HuH-7 (cell line): ENCODE measurements at regions not wholly inside any gene's neighbourhood (a gene's known extent, or its start where the extent isn't known, plus 50 kb on each side); places are given as distances from the start of the nearest gene placed in this dataset.
"Not testable (repeated sequence)": the region's sequence is repeated elsewhere in the genome, so short reads cannot be mapped to it uniquely, and the experiment has no call there.

Experiments
- DNase-seq: peaks from one replicate; pipeline ENCODE4 v3.0.0; 2011; ENCODE audit warnings: low spot score

DNA sequence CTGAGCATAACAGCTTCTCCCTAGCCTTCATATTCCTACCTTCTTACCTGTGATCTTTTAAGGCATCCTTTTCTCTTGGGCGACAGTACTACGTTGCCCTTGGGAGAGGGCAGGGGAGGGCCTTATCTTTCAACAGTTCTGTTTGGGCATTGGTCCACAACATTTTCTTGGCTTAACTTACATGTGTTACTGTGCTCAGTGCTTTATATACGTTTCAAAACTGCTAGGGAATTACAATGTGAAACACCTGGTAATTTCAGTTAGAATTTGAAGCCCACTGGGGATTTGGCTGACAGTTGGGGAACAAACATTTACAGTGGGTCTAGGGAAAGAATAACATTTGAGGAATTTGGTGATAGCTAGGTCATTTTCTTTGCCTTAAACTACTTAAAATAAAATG lies 667.1 kb downstream of the PRIM2 start:
- DNase-seq = not testable (repeated sequence)

DNA sequence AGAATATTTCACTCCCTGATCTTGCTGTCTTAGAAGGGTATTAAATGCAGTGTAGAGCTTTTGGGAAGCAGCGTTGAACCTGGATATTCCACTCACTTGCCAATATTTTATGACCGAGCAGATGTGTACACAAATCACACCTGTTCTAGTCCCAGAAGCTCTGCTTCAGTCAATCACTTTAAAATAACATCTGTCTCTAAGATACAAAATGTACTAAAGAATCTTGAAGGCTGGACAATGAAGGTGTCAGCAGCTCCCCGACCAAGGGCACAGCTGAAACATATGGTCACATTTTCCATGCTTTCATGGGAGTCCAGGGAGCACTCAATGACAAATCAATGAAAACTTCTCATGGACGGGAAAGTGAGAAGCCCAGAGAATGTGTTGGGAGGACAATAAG lies 668.3 kb downstream of the PRIM2 start:
- DNase-seq = not testable (repeated sequence)

DNA sequence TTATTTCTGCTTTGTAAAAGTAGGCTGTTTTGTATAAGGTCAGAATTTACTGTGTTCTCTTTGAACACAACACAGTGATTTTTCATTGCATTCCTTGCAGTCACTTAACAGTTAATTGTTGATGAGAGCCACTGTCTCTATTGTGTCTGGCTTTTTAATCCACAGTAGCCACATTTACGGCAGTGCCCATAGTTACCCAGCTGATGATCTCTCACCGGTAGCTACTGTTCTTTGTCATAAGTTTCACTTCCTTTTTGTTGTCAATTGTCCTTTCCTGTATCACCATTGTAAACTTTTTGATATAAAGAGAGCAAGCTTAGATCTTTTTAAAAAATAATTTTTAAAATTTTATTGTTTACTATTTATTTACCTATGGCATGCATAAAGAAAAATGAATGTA lies 669.2 kb downstream of the PRIM2 start:
- not testable (repeated sequence) for DNase-seq

DNA sequence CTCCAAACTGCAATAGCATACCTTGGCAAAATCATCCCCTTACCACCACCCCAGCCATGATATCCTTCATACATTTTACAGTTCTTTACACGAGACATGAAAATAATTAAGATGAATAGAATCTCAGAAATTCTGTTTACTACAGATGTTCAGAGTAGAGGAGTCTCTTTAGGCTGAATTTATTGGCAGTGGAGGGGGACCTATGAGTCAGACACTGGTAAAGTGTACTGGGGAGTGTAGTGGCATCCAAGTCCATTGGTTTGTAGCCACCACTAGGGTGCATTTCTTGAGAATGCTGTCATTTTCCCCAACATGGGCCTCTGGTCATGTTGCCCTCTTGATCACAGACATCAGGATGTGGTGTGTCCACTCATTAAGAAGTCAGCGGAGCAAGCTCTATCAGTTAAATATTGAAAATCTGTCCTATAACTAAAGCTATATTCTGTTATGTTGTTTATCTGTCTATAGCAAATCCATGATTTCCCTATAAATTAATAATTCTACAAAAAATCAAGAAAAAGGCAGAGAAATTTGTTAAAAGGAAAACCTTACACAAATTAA lies 672.2 kb downstream of the PRIM2 start:
- not testable (repeated sequence) for DNase-seq

DNA sequence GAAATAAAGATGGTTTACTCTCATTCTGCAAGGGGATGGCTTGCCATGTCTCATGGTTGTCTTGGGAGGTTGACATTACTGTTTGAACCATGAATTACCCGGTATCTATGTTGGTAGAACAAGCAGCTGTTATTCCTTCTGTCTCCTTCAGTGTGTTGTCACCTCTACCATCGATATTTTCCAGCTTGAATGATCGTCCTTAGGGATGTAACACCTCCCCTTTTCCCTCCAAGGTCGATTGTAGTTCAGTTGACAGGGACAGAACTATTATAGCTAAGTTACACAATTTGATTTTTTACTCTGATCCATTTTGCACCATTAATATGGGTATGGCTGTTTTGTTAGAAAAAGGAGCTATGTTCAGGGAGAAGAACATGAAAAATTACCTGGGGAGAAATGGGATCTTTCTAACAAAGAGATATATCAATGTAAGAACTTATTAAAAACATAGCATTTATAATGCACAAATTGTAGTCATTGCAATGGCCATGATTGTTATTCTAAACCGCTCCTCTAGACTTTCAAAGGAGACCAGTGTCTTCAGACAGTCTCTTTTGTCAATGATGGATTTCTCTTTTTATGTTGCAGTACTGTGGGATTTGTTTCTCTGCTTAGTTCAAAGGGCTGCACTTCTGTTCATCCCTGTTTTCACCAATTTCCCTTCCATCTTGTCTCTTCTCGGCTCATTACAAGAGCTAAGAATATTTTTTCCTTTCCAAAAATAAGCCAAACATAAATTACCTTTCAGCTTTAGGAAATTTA lies 681.6 kb downstream of the PRIM2 start:
- DNase-seq = not testable (repeated sequence)

DNA sequence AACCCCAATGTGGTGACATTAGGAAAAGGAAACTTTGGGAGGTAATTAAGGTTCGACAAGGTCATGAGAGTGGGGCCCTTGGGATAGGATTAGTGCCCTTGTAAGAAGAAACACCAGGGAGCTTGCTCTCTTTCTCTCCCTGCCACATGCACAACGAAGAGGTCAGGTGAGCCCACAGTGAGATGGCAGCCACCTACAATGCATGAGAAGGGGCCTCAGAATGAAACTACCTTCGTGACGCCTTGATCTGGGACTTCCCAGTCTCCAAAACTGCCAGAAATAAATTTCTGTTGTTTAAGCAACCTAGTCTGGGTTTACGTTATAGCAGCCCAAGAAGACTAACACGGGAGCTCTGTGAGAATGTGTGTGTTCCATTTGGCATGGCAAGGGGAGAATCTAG lies 682.8 kb downstream of the PRIM2 start:
- not testable (repeated sequence) for DNase-seq

DNA sequence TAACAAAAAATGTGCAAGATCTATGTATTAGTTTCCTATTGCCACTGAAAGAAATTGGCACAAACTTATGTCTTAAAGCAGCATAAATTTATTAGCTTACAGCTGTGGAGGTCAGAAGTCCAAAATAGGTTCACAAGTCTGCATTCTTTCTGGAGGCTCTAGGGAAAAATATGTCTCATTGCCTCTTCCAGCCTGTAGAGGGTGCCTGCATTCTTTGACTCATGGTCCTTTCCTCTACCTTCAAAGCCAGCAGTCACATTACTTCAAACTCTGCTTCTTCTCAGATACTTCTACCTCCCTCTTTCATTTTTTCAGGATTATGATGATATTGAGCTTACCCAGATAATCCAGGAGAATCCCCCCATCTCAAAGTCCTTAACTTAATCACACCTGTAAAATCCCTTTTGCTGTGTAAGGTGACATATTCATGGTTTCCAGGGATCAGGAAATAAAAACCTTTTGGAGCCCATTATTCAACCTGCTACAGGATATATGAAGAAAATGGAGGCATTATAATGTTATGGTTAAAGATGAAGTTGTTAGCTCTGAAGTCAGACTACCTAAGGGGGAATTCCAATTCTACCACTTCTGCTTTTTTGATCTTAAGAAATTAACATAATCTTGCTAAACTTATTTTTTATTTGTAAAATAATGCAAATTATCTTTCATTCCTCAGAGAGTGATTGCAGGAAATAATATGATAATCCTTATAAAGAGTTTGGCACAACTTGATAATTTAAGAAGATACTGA lies 686.2 kb downstream of the PRIM2 start:
- DNase-seq = not testable (repeated sequence)

DNA sequence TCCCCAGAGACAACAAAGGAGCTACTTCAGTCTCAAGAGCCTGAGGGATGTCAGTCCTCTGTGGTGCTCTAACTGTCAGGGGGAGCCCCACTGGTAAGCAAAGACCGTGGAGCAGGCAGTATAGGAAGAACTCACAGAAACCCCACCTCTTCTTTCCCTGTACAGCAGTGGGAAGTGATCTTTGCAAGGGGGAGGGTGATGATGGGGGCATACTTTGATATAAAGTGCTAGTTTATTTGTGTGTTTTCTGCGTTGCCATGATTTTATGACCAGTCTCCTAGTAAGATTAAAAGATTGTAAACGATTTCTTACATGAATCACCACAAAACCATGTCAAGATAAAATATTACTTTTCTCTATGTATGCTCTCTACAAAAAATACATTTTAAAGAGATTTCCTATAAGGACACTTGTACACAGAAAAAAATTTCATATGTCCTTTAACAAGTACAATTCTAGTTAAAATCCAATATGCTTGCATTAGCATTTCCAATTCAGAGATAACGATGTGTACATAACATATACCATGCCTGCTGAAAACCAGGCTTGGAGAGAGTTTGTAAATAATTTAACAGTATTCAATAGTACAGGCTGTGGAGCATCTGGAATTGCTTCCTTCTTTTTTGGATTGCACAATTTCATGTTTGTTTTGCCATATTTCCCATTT lies 690.0 kb downstream of the PRIM2 start:
- DNase-seq = not testable (repeated sequence)

DNA sequence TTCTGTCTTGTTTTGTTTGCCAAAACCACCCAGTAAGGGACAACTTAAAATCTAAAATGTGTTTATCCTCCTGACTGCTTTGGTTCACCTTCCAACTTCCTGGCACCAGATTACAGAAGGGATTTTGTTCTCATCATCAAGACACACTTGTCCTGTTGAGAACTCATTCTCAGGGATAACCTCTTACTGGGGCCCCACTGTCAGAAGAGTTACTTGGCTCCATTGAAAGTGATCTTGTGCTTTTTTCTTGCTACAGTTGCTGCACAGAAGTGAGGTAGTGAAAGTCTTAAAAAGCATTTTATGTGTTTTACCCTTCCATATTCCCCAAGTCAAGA lies 690.5 kb downstream of the PRIM2 start:
- not testable (repeated sequence) for DNase-seq

DNA sequence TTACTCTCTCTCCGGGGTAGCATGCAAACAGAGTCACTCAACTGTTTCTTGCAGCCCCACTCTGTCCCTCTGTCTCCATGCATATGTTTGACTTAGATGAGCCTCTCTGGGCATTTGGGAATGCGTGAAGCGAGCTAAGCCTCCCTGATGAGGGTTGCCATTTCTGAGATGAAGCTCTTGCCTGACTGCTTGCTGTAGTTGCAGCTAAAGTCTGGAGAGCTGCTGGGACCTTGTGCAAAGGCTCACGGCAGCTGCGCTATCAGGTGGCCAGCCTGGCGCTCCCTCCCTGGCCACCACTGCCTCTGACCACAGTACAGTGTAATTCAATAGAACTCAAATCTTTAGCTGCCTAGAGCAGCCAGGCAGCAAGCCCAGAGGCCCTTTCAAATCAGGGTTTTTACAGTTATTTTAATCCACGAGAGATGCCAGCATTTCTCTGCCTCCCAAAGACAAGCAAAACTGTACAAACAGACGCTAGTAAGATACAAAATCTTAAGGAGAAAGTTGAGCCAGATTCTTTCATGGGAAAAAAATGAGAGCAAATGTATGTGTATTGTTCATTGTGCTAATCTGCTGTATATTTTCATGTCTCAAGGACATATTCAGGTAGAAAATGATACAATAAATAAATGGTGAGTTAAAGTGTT lies 694.6 kb downstream of the PRIM2 start:
- DNase-seq = not testable (repeated sequence)

DNA sequence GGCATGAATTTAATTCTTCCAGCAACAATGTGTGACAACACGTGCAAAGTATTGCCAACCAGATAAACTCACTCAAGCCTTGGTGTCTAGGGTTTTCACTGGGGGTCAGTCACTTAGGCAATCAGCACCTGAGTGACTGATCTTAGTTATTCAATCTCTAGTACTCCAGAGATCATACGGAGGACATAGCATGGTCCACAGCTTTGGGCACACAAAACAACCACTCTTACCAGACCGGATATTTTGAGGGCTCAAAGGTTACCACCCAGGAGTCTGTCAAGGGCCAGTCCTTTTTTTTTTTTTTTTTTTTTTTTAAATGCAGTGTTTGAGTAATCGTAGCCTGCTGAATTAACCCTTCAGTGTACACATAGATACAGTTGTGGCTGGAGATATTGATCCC lies 699.2 kb downstream of the PRIM2 start:
- not testable (repeated sequence) for DNase-seq

DNA sequence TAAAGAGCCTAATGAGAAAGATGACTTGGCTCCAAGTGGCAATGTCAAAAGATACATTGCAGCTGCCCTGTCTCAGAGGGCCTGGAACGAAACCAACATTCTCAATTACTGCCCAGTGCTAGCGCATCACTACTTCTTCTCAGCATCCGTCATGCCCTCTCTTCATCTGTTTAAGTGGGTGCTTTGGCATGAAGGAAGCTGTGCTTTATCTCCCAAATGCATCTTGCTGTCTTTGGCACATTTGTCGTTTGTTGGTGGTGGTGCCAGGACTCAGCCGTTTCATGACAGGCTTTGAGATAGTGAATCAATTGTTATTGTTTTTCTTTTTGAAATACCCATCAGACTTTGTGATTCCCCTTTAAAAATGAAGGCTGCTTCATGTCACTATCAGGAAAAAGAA lies 710.8 kb downstream of the PRIM2 start:
- DNase-seq = not testable (repeated sequence)

DNA sequence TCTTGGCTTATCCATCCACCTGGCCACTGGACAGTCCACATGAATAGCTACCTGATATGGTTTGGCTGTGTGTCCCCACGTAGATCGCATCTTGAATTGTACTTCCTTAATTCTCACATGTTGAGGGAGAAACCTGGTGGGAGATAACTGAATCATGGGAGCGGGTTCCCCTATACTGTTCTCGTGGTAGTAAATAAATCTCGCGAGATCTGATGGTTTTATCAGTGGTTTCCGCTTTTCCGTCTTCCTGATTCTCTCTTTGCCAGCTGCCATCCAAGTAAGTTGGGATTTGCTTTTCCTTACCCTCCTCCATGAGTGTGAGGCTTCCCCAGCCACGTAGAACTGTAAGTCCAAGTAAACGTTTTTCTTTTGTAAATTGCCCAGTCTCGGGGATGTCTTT lies 720.8 kb downstream of the PRIM2 start:
- not testable (repeated sequence) for DNase-seq

DNA sequence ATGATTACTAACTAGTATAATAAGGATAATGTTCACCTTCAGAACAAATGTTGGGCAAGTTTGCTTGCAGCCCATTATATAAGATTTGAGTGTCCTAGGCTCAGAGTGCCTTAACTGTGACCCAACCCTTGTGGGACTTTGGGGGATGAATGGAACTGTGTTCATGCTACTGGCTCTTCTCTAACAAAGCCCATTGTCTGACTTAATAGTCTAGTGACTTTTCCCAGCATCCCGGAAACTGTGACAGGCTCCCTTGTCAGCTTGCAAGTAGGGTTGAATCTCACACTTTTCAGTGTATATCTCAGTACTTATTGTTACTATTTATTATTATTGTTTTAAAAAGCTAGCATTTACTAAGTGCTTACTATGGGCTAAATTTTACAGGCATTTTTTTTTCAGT lies 729.2 kb downstream of the PRIM2 start:
- DNase-seq = not testable (repeated sequence)

DNA sequence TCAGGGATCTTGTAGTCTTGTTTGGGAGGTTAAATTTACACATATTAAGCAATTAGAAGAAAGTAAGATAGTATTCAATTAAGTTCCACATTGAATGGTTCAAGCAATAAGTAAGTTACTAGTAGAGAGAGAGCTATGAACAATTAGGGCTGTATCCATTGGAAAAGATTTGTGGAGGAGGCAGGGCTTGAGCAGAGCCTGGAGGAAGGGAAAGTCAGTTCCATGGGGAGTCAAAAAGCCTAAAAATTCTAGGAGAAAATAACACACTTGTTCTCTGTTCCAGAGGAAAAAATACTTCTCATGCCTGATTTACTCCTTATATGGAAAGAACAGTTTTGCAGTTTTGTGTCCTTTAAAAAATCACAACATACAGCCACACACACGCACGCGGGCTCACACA lies 730.0 kb downstream of the PRIM2 start:
- DNase-seq = not testable (repeated sequence)

DNA sequence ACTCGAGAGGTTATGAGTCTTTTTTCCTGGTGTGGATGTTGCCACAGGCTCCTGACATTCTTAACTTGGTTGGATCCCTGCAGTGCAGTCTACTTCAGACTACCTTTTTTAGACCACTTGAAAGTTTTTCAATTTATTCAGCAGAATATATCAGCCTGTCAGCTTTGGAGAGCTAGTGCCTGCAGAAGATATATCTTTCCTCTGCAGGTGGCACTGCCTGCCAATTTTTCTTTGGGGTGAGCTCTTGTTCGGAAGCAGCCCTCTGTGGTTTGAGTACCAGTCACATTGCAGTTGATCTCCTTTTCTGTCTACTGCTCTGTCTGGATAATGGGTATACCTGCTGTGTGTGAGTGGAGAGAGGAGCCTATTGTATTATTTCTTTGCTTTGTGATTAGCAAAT lies 730.4 kb downstream of the PRIM2 start:
- not testable (repeated sequence) for DNase-seq

DNA sequence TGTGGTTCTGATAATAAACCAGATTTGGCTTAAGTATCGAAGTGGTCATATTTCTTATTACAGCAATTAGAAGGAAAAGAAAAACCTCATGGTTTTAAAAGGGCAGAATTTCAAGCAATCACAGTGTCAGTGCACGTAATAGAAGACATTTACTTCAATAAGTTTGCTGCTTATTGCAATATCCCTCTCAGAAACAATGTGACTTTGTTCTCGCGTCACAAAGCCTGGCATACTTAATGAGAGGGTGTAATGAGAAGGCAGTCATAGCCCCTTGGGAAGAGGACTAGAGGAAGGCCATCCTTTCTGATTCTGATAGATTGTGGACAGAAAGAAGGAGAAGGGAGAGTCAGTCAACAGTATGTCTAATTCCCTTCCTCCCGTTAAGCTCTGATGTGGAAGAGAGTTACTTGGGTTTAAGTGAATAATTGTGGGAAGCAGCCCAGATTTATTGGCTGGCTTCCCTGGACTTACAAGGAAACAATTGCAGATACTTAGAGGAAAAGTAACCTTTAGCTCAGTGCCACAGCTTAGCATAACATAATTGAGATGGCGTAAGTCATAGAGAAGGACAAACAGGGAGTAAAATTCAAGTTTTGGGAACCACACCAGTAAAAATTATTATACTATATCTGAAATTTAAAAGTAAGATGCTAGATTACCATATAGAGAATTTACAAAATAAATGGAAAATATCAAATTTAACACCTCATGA lies 738.2 kb downstream of the PRIM2 start:
- DNase-seq = not testable (repeated sequence)

DNA sequence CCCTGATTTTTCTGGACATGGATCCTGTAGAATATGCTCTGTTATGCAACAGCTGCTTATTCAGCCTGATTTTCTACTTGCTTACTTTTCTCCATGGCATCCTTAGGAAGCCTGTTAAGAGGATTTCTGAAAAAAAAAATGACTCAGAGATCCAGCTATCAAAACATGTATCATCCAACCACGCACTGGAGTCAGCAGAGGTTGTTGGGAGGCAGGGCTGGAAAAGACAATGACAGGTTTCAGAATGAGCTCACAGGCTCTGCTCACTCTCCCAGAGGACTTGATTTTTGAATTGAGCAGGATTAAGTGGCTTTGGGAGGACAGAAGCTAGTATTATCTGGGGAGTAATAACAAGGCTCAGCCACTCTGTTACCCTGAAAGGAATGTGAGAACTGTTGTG lies 742.3 kb downstream of the PRIM2 start:
- not testable (repeated sequence) for DNase-seq

DNA sequence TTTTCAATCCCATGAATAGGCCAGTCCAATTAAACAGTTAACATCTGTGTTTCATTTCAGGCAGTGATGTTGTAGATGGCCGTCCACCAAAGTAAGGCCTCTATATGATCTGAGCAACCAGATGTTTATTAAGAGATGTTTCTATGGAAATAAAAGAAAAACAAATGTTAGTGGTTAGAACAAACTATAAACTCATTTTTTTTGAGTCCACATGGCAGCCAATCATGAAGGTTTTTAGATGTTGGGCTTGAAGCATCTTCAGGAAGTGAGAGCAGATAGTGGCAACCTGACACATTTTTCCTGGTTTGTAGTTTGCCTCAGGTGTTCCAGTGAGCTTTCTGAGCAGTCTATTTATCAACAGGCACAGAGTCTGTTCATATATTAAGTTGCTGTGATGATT lies 746.1 kb downstream of the PRIM2 start:
- not testable (repeated sequence) for DNase-seq

DNA sequence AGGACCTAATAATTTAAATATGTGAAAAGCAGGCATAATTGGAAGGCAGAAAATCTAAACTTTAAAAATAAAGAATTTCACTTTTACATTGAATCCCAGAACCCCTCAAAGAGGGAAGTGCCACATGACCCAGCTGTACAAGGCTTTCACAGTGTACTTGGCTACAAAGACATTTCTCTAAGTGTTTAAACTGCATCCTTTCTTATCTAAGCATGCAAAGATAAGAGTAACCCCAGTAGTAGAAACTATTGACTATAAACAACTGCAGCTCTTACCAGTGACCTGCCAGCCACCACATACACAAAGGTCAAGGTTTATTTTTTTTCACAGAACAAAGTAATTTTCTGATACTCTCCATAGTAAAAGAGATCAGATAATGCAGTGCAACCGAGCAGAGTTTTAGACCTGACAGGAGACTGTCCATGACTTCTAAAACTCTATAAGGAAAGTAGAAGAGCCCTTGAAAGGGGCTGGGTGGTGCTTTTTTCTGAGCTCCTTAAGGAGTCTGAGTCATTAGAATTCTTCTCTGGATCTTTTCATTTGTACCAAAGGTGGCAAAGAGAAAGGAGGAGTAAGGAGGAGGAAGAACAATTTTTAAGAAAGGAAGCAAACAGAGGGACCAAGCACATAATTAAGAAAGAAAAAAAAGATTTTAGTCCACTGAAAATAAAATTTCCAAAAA lies 750.6 kb downstream of the PRIM2 start:
- DNase-seq = not testable (repeated sequence)

DNA sequence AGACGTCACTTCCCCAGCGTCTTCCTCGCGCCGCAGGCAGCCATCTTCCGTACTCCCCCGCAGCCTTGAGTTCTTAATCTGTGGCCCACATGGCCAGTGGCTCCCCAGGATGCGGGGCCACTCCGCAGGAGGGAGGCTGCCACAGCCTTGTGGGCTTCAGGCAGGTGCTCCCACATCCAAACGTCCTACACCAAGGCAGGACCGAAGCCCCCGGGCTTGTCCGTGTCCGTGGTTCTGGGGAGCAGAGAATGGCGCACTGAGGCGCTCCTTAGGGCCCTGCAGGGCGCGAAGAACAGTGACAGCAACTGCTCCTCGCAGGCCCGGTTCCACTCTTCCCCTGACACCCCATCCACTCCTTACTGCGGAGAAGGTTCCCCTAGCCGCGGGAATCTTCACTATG lies 755.8 kb downstream of the PRIM2 start:
- no peak for DNase-seq
